ENCODE measurements at regions not wholly inside any gene's neighbourhood (a gene's known extent, or its start where the extent isn't known, plus 50 kb on each side); places are given as distances from the start of the nearest gene placed in this dataset.
"Not testable (repeated sequence)": the region's sequence is repeated elsewhere in the genome, so short reads cannot be mapped to it uniquely, and the experiment has no call there.

- DNase-seq, result not testable (repeated sequence)
Measured at GRCh38 chr7:17440025-17440784, 141.8 kb downstream of the AHR start.

GRCh38 chr7:17440831-17441230, 142.4 kb downstream of the AHR start:
- DNase-seq, result no peak

GRCh38 chr7:17441557-17441956, 143.1 kb downstream of the AHR start:
- no peak for DNase-seq

GRCh38 chr7:17444151-17444550, 145.7 kb downstream of the AHR start:
- DNase-seq, result no peak

DNA sequence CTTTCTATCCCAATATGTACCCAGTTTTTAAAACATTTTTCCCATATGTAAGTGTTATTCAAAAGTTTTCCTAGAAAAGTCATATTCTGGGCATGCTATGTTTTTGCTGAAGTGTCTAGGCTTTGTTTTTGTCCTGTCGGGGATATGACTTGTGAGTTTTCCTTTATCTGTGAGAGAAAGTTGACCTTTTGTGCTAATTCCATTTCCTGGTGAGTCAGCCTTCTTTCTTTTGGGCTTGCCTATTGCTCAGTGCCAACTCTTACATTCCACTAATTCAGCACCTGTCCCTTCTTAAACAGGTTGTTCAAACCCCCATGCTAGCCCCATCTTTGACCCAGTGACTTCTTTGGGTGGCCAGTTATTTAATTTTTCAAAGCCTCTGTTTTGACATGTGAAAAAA, 146.2 kb downstream of the AHR start:
- DNase-seq, result no peak

DNA sequence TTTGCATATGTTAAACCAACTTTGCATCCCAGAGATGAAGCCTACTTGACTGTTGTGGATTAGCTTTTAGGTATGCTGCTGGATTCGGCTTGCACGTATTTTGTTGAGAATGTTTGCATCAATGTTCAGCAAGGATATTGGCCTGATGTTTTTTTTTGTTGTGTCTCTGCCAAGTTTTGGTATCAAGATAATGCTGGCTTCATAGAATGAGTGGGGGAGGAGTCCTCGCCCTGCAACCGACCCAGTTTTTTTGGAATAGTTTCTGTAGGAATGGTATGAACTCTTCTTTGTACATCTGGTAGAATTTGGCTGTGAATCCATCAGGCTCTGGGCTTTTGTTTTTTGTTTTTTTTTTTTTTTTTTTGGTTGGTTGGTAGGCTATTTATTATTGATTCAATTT, 147.9 kb downstream of the AHR start:
- DNase-seq, result no peak

DNA sequence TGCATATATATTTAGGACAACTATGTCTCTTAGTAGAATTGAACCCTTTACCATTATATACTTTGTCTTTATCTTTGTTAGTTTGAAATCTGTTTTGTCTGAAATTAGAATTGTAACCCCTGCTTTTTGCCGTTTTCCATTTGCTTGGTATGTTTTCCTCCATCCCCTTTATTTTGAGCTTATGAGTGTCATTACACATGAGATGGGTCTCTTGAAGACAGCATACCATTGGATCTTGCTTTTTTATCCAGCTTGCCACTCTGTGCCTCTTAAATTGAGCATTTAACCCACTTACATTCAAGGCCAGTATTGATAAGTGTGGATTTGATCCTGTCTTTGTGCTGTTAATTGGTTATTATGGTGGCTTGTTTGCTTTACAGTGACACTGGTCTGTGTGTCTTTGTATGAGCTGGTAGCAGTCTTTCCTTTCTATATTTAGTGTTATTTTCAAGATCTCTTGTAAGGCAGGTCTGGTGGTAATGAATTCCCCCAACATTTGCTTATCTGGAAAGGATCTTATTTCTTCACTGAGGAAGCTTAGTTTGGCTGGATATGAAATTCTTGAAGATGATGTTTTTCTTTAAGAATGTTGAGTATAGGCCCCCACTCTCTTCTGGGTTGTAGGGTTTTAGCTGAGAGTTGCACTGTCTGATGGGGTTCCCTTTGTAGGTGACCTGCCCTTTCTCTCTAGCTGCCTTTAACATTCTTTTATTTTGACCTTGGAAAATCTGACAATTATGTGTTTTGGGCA, 149.5 kb downstream of the AHR start:
- no peak for DNase-seq

GRCh38 chr7:17448479-17449423, 150.3 kb downstream of the AHR start:
- no peak for DNase-seq

- DNase-seq, result no peak
Measured at GRCh38 chr7:17456541-17456940, 158.1 kb downstream of the AHR start.

DNA sequence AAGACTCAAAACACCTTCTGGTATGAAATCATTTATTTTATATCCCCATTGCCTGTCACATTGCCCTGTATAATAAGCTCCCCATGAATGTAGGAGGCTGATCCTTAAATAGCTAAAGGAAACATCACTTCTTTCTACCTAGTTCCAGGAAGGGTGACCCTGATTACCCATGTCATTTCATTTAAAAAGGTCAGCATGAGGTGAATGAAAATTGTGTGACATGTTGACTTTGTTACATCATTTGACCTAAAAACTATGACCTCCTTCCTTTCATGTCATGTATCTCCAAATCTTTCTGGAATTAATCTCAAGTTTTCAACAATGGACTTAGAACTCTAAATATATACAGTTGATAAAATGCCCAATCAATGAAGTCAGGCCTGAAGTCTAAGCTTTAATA, 161.5 kb downstream of the AHR start:
- no peak for DNase-seq

DNA sequence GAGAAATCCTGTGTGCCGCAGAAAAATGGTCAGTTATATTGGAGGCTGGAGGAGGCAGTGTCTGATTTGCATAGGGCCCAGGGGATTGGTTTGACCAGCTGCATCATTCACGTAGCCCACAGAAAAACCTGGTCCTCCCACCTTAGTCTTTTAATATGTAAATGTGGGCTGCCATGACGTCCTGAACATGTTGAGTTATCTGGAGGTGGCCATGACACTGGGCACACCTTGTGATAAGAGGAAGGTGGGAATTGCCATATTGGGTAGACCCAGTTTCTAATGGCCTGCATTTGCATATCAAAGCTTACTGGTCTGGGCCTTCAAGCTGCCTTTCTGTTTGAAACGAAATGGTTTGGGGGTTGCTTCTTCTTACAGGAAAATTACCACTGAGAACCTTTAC, 162.2 kb downstream of the AHR start:
- no peak for DNase-seq

GRCh38 chr7:17462131-17462631, 163.7 kb downstream of the AHR start:
- DNase-seq, result no peak

GRCh38 chr7:17463511-17464085, 165.1 kb downstream of the AHR start:
- no peak for DNase-seq

DNA sequence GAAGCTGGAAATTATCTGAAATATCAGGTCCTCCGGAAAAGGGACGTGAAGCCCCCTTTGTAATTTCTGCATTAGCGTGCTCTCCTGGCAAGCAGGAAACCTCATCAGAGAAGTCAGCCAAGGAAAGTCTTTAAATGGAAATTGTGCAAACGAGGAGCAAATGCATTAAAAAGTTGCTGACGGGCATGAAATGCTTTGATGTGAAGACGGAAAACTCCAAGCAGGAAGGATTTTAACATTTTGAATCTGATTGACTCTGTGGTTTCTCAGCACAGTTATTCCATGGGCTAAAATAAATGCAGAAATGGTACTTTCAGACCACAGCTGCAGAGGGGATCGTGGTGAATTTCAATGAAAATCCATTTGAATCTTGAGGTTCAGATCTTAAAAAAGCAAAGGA, 167.8 kb downstream of the AHR start:
- no peak for DNase-seq

GRCh38 chr7:17467386-17467945, 169.0 kb downstream of the AHR start:
- DNase-seq, result no peak

DNA sequence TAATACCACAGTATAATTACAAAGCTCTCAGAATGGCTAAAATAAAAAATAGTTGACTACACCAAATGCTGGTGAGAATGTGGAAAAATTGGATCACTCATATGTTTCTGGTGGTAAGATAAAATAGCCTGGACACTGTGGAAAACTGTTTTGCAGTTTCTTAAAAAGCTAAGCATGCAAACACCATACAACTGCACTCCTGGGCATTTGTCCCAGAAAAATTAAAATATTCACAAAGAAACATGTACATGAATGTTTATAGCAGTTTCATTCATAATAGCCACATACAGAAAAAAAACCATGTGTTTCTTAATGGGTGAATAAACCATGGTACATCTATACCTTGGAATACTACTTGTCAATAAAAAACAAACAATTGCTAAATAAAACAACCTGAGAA, 172.9 kb downstream of the AHR start:
- no peak for DNase-seq

GRCh38 chr7:17472518-17472917, 174.1 kb downstream of the AHR start:
- DNase-seq, result no peak

GRCh38 chr7:17472939-17473338, 174.5 kb downstream of the AHR start:
- no peak for DNase-seq

- DNase-seq, result no peak
Measured at GRCh38 chr7:17474724-17475344, 176.4 kb downstream of the AHR start.

DNA sequence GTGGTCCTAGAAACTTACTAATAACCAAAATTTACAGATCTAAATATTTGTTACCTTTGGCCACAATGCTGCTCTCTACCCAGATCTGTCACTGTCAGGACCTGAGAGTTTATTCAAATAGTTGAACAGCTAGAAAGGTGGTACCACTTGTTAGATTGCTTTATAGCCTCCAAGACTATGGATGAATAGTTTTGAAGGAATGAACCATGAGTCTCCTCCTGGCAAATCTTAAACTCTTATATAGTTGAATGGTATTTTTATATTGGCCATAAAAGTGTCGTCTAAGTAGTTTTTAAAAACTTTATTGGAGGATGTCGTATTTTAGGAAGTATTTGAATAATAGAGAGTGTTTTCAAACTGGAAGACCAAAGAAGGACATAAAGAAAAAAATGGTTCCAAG, 178.7 kb downstream of the AHR start:
- no peak for DNase-seq

- DNase-seq, result no peak
Measured at GRCh38 chr7:17481118-17481517, 182.7 kb downstream of the AHR start.

GRCh38 chr7:17485368-17485767, 186.9 kb downstream of the AHR start:
- no peak for DNase-seq

Measured in CD4-positive, alpha-beta T cell treated with Interleukin-1 beta for 1 hour (primary cell).